Loucy (cell line): ENCODE measurements at regions not wholly inside any gene's neighbourhood (a gene's known extent, or its start where the extent isn't known, plus 50 kb on each side); places are given as distances from the start of the nearest gene placed in this dataset.

Experiments
- H2AFZ ChIP-seq: fragments of 200-600 bp; sonication (generic); 2 replicates; pipeline ENCODE4 v1.6.0; 2016; ENCODE audit warnings: antibody characterized with exemption, mild to moderate bottlenecking, low read length, moderate library complexity
- H3F3A ChIP-seq: fragments of 200-600 bp; 2 replicates; pipeline ENCODE4 v1.6.0; 2016; ENCODE audit warnings: antibody characterized with exemption, low read depth, mild to moderate bottlenecking
- H3K27me3 ChIP-seq: fragments of 200-600 bp; sonication (generic); 2 replicates; pipeline ENCODE4 v1.6.1; 2014; ENCODE audit warnings: low read length, mild to moderate bottlenecking; ENCODE audit not compliant: insufficient read depth, poor library complexity, severe bottlenecking
- H3K36me3 ChIP-seq: fragments of 200-600 bp; sonication (generic); 2 replicates; pipeline ENCODE4 v1.6.1; 2016; ENCODE audit warnings: low read length; ENCODE audit not compliant: insufficient read depth
- H3K4me1 ChIP-seq: fragments of 200-600 bp; sonication (generic); 2 replicates; pipeline ENCODE4 v1.5.1; 2014; ENCODE audit warnings: low read length, mild to moderate bottlenecking; ENCODE audit not compliant: insufficient read depth, poor library complexity, severe bottlenecking
- H3K4me2 ChIP-seq: fragments of 200-600 bp; sonication (generic); 2 replicates; pipeline ENCODE4 v1.6.0; 2014; ENCODE audit warnings: antibody characterized with exemption, low read length, low read depth, mild to moderate bottlenecking; ENCODE audit not compliant: poor library complexity, severe bottlenecking
- H3K4me3 ChIP-seq: fragments of 200-600 bp; sonication (generic); 2 replicates; pipeline ENCODE4 v1.5.1; 2014; ENCODE audit warnings: low read length, mild to moderate bottlenecking, mixed read lengths; ENCODE audit not compliant: poor library complexity, severe bottlenecking
- H3K79me2 ChIP-seq: fragments of 200-600 bp; sonication (generic); 2 replicates; pipeline ENCODE4 v1.6.1; 2014; ENCODE audit warnings: low read length; ENCODE audit not compliant: insufficient read depth
- H3K9ac ChIP-seq: fragments of 200-600 bp; sonication (generic); 2 replicates; pipeline ENCODE4 v1.6.0; 2014; ENCODE audit warnings: mild to moderate bottlenecking, low read depth, low read length, moderate library complexity; ENCODE audit not compliant: poor library complexity, severe bottlenecking
- H3K9me2 ChIP-seq: fragments of 200-600 bp; sonication (generic); replicated peaks from 2 replicates; pipeline ENCODE4 v1.6.1; 2016; ENCODE audit warnings: low read depth, low read length, mixed read lengths
- H3K9me3 ChIP-seq: fragments of 200-600 bp; sonication (generic); 2 replicates; pipeline ENCODE4 v1.6.1; 2014; ENCODE audit warnings: mild to moderate bottlenecking, antibody characterized with exemption, low read length, low read depth; ENCODE audit not compliant: insufficient read depth
- H4K20me1 ChIP-seq: fragments of 200-600 bp; sonication (generic); 2 replicates; pipeline ENCODE4 v1.6.0; 2014; ENCODE audit warnings: antibody characterized with exemption, low read length, mild to moderate bottlenecking; ENCODE audit not compliant: insufficient read depth, poor library complexity, severe bottlenecking
- EZH2phosphoT487 ChIP-seq: fragments of 200-600 bp; IDR thresholded peaks from 2 replicates; pipeline ENCODE4 v1.6.1; 2018; ENCODE audit warnings: antibody characterized with exemption, mild to moderate bottlenecking, moderate library complexity, borderline replicate concordance
- TF ChIP-seq, protein P1 (sequence below): fragments of 200-600 bp; sonication (generic); conservative IDR thresholded peaks from 2 replicates; pipeline ENCODE4 v1.5.1; 2014; ENCODE audit warnings: mild to moderate bottlenecking, antibody characterized with exemption, low read length

DNA sequence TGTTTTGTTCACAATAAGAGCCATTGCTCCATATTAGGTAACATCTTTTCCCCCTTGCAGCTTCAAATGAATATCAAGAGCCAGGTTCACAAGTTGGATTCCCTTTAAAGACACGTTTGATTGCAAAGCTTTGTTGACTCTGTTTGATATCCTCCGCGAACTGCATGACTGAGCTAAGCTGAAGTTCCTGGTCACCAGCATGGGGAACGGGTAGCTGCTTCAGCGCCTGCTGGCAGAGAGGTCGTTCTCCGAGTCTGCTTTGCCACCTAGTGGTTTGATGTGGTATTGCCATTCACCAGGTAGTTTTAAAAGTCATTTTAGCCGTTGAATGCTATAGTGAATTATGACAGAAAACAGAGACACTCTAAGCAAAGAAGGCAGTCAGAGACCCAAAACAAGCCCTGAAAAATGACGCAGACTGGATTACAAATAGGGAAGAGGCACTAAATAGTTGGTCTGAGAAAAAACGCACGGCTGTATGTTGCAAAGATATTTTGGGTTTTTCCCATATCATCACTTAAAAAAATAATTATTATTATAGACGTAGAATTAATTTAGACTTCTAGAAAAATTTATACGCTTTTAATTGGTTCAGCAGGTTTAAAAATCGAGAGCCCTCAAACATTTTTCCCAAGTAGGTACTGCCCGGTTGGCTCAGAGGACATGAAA lies 193.5 kb upstream of the FMN2 start:
- Histone ChIP-seq H3K9me3 (no peaks in the 10 kb centered on the region), H4K20me1 (no peaks in the 10 kb centered on the region), H3F3A (no peaks in the 10 kb centered on the region), H3K4me1 (no peaks in the 10 kb centered on the region), H3K9me2 (no peaks in the 10 kb centered on the region), H3K4me2 (peak overlapping the region; percentile 40), H3K4me3 (no peak overlapping the region), H3K27me3 (no peaks in the 10 kb centered on the region), H3K9ac (no peak overlapping the region), H3K36me3 (no peaks in the 10 kb centered on the region), H3K79me2 (no peaks in the 10 kb centered on the region), H2AFZ (peak overlapping the region; percentile 77)
- TF ChIP-seq, protein P1, sequence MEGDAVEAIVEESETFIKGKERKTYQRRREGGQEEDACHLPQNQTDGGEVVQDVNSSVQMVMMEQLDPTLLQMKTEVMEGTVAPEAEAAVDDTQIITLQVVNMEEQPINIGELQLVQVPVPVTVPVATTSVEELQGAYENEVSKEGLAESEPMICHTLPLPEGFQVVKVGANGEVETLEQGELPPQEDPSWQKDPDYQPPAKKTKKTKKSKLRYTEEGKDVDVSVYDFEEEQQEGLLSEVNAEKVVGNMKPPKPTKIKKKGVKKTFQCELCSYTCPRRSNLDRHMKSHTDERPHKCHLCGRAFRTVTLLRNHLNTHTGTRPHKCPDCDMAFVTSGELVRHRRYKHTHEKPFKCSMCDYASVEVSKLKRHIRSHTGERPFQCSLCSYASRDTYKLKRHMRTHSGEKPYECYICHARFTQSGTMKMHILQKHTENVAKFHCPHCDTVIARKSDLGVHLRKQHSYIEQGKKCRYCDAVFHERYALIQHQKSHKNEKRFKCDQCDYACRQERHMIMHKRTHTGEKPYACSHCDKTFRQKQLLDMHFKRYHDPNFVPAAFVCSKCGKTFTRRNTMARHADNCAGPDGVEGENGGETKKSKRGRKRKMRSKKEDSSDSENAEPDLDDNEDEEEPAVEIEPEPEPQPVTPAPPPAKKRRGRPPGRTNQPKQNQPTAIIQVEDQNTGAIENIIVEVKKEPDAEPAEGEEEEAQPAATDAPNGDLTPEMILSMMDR, result peak; percentile 93
- TF ChIP-seq EZH2phosphoT487, result no peak

- no peak overlapping the region for H3K9ac ChIP-seq
Observed at GRCh38 chr1:239899747-239900146, 191.9 kb upstream of the FMN2 start.

DNA sequence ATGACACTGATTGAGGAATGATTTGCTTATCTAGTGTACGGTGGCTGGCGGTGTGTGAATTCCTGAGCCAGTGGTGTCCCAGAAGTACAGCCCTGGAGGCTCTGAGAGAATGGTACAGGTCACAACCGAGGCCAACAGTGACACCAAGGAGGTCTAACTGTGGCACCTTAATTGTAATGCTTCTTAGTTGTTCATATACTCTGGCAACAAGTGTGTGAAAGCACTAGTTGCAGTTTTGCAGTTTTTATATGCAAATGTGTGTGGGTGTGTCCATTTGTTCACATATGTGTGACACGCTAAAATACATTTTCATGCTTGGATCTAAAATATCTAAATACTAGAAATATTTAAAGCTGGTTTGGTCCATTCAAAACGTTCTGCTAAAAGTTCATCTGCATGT lies 185.3 kb upstream of the FMN2 start:
- Histone ChIP-seq H2AFZ (no peak overlapping the region), H3F3A (no peaks in the 10 kb centered on the region), H3K9me3 (no peaks in the 10 kb centered on the region), H3K27me3 (no peaks in the 10 kb centered on the region), H3K4me2 (no peak overlapping the region), H4K20me1 (no peaks in the 10 kb centered on the region), H3K9me2 (no peaks in the 10 kb centered on the region), H3K79me2 (no peaks in the 10 kb centered on the region), H3K36me3 (no peaks in the 10 kb centered on the region), H3K4me1 (no peaks in the 10 kb centered on the region), H3K9ac (no peak overlapping the region), H3K4me3 (no peak overlapping the region)
- TF ChIP-seq, protein P1, result no peak
- TF ChIP-seq EZH2phosphoT487, result no peak

More at GRCh38 chr1:239899747-239900146, 191.9 kb upstream of the FMN2 start:
- no peaks in the 10 kb centered on the region for H3K9me3 ChIP-seq
- no peaks in the 10 kb centered on the region for H3K79me2 ChIP-seq
- no peaks in the 10 kb centered on the region for H3K36me3 ChIP-seq
- no peaks in the 10 kb centered on the region for H3K27me3 ChIP-seq
- H2AFZ ChIP-seq, result no peak overlapping the region
- no peak overlapping the region for H3K4me2 ChIP-seq
- no peaks in the 10 kb centered on the region for H3F3A ChIP-seq
- no peak overlapping the region for H3K4me3 ChIP-seq
- no peaks in the 10 kb centered on the region for H4K20me1 ChIP-seq
- H3K4me1 ChIP-seq, result no peaks in the 10 kb centered on the region
- H3K9me2 ChIP-seq, result no peaks in the 10 kb centered on the region
- no peak for TF ChIP-seq EZH2phosphoT487
- TF ChIP-seq, protein P1, result no peak
